Activated T-helper 1 cell treated with anti-CD3 and anti-CD28 coated beads, Interleukin-2, amount 50 U/mL, for 16 hours (primary cell): ENCODE measurements at regions not wholly inside any gene's neighbourhood (a gene's known extent, or its start where the extent isn't known, plus 50 kb on each side); places are given as distances from the start of the nearest gene placed in this dataset.
"Not testable (repeated sequence)": the region's sequence is repeated elsewhere in the genome, so short reads cannot be mapped to it uniquely, and the experiment has no call there.

Experiments used
- DNase-seq, 2 donors: peaks; one replicate each; pipeline ENCODE4 v3.0.0-alpha.2; 2020; ENCODE audit warnings: low read depth in 1 of 2, low spot score in 1 of 2

- not testable (repeated sequence) for DNase-seq
Observed at GRCh38 chr15:20020588-20020987, 521.0 kb downstream of the GOLGA6L6 start.

- not testable (repeated sequence) for DNase-seq
Observed at GRCh38 chr15:20019758-20020157, 521.8 kb downstream of the GOLGA6L6 start.

- DNase-seq, result not testable (repeated sequence)
Observed at GRCh38 chr15:20017581-20017980, 524.0 kb downstream of the GOLGA6L6 start.

- not testable (repeated sequence) for DNase-seq
Observed at GRCh38 chr15:20016941-20017340, 524.7 kb downstream of the GOLGA6L6 start.

GRCh38 chr15:20012837-20013236 lies 528.8 kb downstream of the GOLGA6L6 start:
- not testable (repeated sequence) for DNase-seq

- DNase-seq, result not testable (repeated sequence)
Observed at GRCh38 chr15:20010759-20011158, 530.8 kb downstream of the GOLGA6L6 start.

GRCh38 chr15:20009619-20010018 lies 532.0 kb downstream of the GOLGA6L6 start:
- DNase-seq, result not testable (repeated sequence)

- DNase-seq, result not testable (repeated sequence)
Observed at GRCh38 chr15:20007338-20007737, 534.3 kb downstream of the GOLGA6L6 start.

- DNase-seq, result not testable (repeated sequence)
Observed at GRCh38 chr15:20003471-20003870, 538.1 kb downstream of the GOLGA6L6 start.

- DNase-seq, result not testable (repeated sequence)
Observed at GRCh38 chr15:20002560-20002959, 539.0 kb downstream of the GOLGA6L6 start.

- not testable (repeated sequence) for DNase-seq
Observed at GRCh38 chr15:19996574-19997194, 544.9 kb downstream of the GOLGA6L6 start.

GRCh38 chr15:19995296-19995695 lies 546.3 kb downstream of the GOLGA6L6 start:
- not testable (repeated sequence) for DNase-seq

- no peak for DNase-seq
Observed at GRCh38 chr15:19992428-19992827, 549.2 kb downstream of the GOLGA6L6 start.

- no peak for DNase-seq
Observed at GRCh38 chr15:19988094-19988660, 553.4 kb downstream of the GOLGA6L6 start.

- DNase-seq, result no peak
Observed at GRCh38 chr15:19987389-19988048, 554.1 kb downstream of the GOLGA6L6 start.

GRCh38 chr15:19984101-19984500 lies 557.5 kb downstream of the GOLGA6L6 start:
- no peak for DNase-seq

GRCh38 chr15:19974998-19975397 lies 566.6 kb downstream of the GOLGA6L6 start:
- no peak for DNase-seq

- DNase-seq, result no peak
Observed at GRCh38 chr15:19973718-19974117, 567.9 kb downstream of the GOLGA6L6 start.

- DNase-seq, result not testable (repeated sequence)
Observed at GRCh38 chr15:19972582-19972981, 569.0 kb downstream of the GOLGA6L6 start.

- not testable (repeated sequence) for DNase-seq
Observed at GRCh38 chr15:19965574-19965973, 576.0 kb downstream of the GOLGA6L6 start.

GRCh38 chr15:19964480-19964879 lies 577.1 kb downstream of the GOLGA6L6 start:
- not testable (repeated sequence) for DNase-seq

- DNase-seq, result no peak
Observed at GRCh38 chr15:19956124-19956796, 585.3 kb downstream of the GOLGA6L6 start.
